GM06990 (cell line): ENCODE measurements at regions not wholly inside any gene's neighbourhood (a gene's known extent, or its start where the extent isn't known, plus 50 kb on each side); places are given as distances from the start of the nearest gene placed in this dataset.

Experiments used
- DNase-seq: peaks from one replicate; pipeline ENCODE4 v3.0.0-alpha.2; 2011; ENCODE audit not compliant: insufficient read length; ENCODE audit errors: extremely low read depth
- H3K27me3 ChIP-seq: replicated peaks from 2 replicates; pipeline ENCODE4 v1.6.0; 2011; ENCODE audit warnings: low read length; ENCODE audit not compliant: control insufficient read depth, insufficient read depth
- H3K36me3 ChIP-seq: 2 replicates; pipeline ENCODE4 v1.5.1; 2011; ENCODE audit warnings: low read length; ENCODE audit not compliant: control insufficient read depth, insufficient read depth
- H3K4me3 ChIP-seq: replicated peaks from 2 replicates; pipeline ENCODE4 v1.5.1; 2011; ENCODE audit warnings: low read depth, mild to moderate bottlenecking, control low read depth, low read length
- TF ChIP-seq, protein P1 (sequence below): IDR thresholded peaks from 2 replicates; pipeline ENCODE4 v1.5.1; 2011; ENCODE audit warnings: low read length, control low read depth, mild to moderate bottlenecking, inconsistent platforms; ENCODE audit not compliant: insufficient read depth, poor library complexity, severe bottlenecking

DNA sequence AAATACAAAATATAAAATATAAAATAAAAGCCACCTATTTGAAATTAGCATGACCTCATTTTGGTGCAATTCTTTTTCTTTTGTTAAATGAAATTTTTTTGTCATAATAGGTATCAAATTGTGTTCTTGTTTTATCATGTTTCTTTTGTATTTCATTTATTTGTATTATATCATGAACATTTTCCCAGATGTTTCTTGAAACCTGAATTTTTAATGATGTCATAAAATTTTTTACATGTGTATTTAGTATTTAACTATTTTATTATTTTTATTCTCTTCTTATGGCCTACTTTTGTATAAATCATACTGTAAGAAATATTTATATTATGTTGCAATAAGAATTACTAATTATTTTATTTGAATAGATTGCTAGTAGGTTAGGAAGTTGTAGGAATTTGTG is 361.7 kb downstream of the TMEM161B start:
- H3K36me3 ChIP-seq, result no peaks in the 10 kb centered on the region
- TF ChIP-seq, protein P1, sequence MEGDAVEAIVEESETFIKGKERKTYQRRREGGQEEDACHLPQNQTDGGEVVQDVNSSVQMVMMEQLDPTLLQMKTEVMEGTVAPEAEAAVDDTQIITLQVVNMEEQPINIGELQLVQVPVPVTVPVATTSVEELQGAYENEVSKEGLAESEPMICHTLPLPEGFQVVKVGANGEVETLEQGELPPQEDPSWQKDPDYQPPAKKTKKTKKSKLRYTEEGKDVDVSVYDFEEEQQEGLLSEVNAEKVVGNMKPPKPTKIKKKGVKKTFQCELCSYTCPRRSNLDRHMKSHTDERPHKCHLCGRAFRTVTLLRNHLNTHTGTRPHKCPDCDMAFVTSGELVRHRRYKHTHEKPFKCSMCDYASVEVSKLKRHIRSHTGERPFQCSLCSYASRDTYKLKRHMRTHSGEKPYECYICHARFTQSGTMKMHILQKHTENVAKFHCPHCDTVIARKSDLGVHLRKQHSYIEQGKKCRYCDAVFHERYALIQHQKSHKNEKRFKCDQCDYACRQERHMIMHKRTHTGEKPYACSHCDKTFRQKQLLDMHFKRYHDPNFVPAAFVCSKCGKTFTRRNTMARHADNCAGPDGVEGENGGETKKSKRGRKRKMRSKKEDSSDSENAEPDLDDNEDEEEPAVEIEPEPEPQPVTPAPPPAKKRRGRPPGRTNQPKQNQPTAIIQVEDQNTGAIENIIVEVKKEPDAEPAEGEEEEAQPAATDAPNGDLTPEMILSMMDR, result no peak
- H3K27me3 ChIP-seq, result no peaks in the 10 kb centered on the region
- DNase-seq, result no peak
- no peak overlapping the region for H3K4me3 ChIP-seq

GRCh38 chr5:87900419-87900818 is 368.2 kb downstream of the TMEM161B start:
- Histone ChIP-seq H3K27me3 (no peaks in the 10 kb centered on the region), H3K36me3 (no peaks in the 10 kb centered on the region), H3K4me3 (no peak overlapping the region)
- no peak for DNase-seq
- TF ChIP-seq, protein P1, result no peak

- DNase-seq, result no peak
- no peaks in the 10 kb centered on the region for H3K27me3 ChIP-seq
- H3K4me3 ChIP-seq, result no peak overlapping the region
- TF ChIP-seq, protein P1, result no peak
- H3K36me3 ChIP-seq, result no peaks in the 10 kb centered on the region
Measured at GRCh38 chr5:87899721-87900131, 368.9 kb downstream of the TMEM161B start.

- TF ChIP-seq, protein P1, result no peak
- H3K36me3 ChIP-seq, result no peaks in the 10 kb centered on the region
- no peak overlapping the region for H3K4me3 ChIP-seq
- DNase-seq, result no peak
- H3K27me3 ChIP-seq, result no peaks in the 10 kb centered on the region
Measured at GRCh38 chr5:87899208-87899661, 369.4 kb downstream of the TMEM161B start.

GRCh38 chr5:87898574-87898973 is 370.1 kb downstream of the TMEM161B start:
- no peaks in the 10 kb centered on the region for H3K27me3 ChIP-seq
- H3K36me3 ChIP-seq, result no peaks in the 10 kb centered on the region
- TF ChIP-seq, protein P1, result no peak
- no peak for DNase-seq
- H3K4me3 ChIP-seq, result no peak overlapping the region

- no peaks in the 10 kb centered on the region for H3K27me3 ChIP-seq
- TF ChIP-seq, protein P1, result no peak
- H3K36me3 ChIP-seq, result no peaks in the 10 kb centered on the region
- H3K4me3 ChIP-seq, result no peak overlapping the region
- DNase-seq, result no peak
Measured at GRCh38 chr5:87888139-87888538, 380.5 kb downstream of the TMEM161B start.
